HG02588 (cell line): ENCODE measurements at regions not wholly inside any gene's neighbourhood (a gene's known extent, or its start where the extent isn't known, plus 50 kb on each side); places are given as distances from the start of the nearest gene placed in this dataset.

Source experiments
- ATAC-seq: cut with Tn5 transposase; IDR thresholded peaks from one replicate; pipeline ENCODE4 v1.9.1; 2021; ENCODE audit warnings: mild to moderate bottlenecking, moderate library complexity; ENCODE audit not compliant: unreplicated experiment

DNA sequence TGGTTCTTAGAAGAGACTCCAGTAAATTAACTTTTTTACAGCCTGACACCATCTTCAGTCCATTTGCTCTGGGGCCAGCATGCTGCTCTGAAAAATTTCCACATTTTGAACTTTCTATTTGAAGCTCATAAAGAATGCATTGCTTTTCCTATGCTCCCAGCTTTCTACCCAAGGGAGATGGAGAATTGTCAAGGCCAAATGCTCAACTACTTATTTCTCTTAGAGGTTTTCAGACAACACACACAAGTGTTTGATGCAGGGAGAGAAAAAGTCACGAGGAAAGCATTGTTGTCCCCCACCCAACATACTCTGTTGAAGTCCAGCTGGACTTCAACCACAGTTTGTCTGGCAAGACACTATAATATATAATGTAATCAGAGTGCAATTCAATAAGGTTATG, 100.3 kb upstream of the CADPS start:
- no peak for ATAC-seq

- ATAC-seq: no peak
These were observed 106.7 kb upstream of the CADPS start for GRCh38 chr3:62981962-62982361.

GRCh38 chr3:62982795-62983455, 107.7 kb upstream of the CADPS start:
- no peak for ATAC-seq

- ATAC-seq: no peak
These were observed 110.8 kb upstream of the CADPS start for GRCh38 chr3:62986061-62986460.

- no peak for ATAC-seq
These were observed 112.5 kb upstream of the CADPS start for GRCh38 chr3:62987721-62988120.

DNA sequence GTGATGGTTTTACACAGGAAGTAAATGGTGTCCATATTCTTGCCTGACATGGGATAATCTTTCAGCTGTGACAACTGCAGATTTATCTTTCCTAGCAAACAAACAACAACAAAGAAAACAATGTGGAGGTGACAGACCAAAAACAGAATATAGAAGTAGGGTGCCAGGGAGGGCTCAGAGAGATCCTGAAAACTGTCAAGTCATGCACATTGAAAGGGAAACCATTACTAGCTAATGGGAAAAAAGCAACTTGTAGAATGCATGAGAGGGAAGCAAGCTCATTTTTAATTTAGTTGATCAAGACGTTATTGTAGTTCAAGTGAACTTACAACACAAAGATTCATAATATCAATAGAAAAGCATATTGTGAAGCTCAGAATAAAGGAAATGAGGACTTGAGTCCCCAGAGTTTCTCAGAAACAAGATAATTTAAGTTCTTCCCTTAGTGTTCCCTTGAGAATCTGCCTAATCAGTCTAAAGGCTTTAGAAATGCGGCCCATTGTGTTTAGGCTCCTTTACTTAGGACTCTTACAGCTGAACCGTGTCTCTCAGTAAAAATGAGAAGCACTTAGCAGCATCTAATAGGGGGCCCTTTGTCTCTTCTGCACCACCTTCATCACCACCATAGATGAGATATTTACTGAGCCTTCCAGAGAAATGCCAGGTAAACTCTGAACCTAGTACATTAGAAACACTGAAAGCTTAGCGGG, 115.6 kb upstream of the CADPS start:
- no peak for ATAC-seq

DNA sequence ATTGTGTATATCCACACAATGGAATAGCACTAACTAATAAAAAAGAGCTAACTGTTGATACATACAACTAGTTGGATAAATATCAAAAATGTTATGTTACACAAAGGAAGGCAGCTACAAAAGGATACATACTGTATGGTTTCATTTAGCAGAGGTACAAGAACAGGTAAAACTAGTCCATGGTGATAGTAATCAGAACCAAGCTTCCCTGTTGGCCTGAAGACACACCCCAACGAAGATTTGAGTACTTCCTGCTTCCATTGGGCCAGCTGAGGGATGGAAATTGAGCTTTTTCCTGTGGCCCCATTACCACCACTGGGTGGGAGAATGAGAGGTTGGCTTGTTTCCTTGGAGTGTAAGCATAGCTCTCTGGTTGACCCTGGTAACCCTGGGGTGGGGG, 117.3 kb upstream of the CADPS start:
- ATAC-seq: no peak

- no peak for ATAC-seq
These were observed 119.9 kb upstream of the CADPS start for GRCh38 chr3:62995119-62995518.

DNA sequence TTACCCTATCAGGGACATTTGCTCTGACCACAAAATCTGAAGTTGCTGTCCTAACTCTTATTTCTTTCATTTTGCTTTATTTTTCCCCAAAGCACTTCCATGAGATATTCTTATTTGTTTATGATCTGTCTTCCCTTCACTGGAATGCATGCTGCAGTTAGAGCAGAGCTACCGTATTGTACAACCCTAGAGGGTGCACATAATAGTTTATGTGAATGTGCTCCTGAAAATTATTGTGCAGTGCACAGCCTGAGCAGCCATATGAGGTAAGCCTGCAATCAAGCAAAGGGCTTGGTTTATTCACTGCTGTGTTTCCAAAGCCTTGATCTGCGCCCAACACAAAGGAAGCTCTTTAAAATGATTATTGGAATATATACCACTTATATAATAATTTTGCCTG, 120.3 kb upstream of the CADPS start:
- ATAC-seq: no peak

GRCh38 chr3:62997369-62997768, 122.2 kb upstream of the CADPS start:
- no peak for ATAC-seq

DNA sequence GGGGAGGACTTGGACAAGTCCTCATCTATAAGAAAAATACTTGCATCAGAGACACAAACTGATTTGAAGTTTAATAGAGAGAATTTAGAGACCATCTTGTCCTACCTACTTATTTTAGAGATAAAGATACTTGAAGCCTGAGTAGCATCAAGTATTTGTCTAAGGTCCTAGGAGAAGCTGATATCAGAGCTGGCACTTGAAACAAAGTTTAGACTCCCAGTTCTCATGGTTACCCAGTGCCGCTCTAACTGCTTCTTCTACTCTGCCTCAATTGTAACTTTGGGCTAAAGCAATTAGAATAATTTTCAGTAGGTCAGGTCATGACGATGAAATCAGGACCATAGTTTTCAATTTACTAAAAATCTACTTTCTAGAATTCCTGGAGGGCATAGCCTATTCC, 123.9 kb upstream of the CADPS start:
- ATAC-seq: no peak

- ATAC-seq: no peak
These were observed 124.6 kb upstream of the CADPS start for GRCh38 chr3:62999791-63000190.

DNA sequence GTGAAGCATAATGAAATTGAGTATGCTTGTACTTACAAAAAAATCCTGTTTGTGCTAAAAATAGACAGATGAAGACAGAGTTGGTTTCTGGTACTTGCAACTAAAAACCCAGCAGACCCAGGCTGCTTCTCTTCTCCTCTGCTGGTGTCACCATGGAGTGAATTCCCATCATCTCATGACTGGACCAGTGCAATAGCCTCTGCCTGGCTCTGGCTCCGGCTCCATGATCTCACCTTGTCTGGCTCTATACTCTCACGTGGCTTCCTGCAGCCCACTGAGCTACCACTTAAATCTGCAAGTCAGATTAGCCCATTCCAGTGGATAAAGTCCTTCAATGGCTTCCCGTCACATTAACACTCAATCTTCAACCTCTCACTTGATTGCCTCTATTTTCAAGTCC, 129.2 kb upstream of the CADPS start:
- no peak for ATAC-seq

DNA sequence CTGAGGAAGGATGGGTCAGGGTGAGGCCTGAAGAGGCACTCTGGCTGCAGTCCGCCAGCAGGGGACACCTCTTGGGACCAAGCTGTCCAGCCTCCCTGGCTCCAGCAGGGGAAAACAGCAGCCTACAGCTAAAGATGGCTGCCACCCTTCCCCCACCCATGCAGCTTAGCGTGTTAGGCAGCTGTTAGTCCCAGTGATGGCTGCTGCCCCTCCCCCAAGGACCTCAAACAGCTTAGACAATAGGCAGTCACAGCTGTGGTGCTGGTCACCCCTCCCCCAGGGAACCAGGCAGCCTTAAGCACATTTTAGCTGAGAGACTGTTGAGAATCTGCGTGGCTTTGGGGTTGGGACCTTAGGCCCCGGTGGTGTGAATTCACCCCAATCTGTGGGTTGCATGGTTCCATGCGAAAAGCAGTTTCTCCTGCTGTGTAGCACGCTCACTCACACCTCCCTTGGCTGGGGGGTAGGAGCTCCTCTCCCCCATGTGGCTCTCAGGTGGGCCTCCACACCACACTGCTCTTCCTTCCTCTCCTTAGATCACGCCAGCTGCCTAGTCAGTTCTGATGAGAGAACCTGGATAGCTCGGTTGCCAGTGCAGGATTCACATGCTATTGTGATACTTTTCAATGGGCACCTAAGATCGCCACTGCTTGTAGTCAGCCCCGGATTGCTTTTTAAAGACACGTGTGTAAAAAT, 140.5 kb upstream of the CADPS start:
- ATAC-seq: no peak

DNA sequence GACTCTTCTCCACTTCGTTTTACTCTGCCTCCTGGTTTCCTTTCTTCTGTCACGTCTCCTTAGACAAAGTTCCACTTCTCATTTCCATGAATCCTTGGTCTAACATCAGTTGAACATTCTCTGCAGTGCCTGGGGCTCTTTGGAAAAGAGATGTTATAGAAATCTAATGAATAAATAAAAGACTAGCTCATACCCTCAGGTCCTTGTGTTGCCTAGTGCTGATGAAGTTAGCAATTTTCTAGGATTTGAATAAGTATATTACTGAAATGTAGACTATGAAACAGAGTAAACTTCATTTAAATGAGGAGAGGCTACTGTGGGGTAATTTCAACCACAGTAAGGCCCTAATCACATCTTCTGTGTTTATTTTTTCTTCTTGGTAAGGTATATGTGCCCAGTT, 146.9 kb upstream of the CADPS start:
- no peak for ATAC-seq

- ATAC-seq: no peak
These were observed 151.5 kb upstream of the CADPS start for GRCh38 chr3:63026722-63027121.

DNA sequence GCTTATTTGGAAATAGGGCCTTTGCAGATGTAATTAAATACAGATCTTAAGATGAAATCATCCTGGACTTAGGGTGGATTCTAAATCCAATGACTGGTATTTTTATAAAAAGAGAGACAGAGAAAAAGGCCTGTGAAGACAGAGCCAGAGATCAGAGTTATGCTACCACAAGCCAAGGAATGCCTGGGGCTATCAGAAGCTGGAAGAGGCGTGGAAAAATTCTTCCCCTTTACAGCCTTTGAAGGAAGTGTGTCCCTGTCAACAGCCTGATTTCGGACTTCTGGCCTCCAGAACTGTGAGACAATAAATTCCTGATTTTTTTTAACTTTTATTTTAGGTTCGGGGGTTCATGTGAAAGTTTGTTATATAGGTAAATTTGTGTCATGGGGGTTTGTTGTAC, 154.1 kb upstream of the CADPS start:
- no peak for ATAC-seq

- no peak for ATAC-seq
These were observed 154.7 kb upstream of the CADPS start for GRCh38 chr3:63029921-63030320.

DNA sequence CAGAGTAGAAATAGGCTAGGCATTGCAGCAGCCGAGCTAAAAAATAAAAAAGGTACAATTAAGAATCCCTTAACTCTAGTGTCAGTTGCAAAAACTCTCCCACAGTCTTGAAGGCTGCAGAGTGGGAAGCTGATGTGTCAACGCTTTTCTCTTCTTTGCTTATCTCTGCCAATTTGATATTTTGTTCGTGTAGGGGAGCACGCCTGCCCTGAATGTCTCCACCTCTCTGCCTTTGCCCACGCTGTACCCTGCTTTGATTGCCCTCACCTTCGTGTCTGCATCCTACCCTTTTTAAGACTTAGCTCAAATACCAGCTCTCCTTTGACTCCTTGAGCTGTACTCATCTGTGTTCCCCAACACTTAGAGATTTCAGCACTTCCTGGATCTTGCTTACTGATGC, 155.4 kb upstream of the CADPS start:
- ATAC-seq: no peak

- ATAC-seq: no peak
These were observed 157.7 kb upstream of the CADPS start for GRCh38 chr3:63032881-63033280.

GRCh38 chr3:63034101-63034500, 158.9 kb upstream of the CADPS start:
- no peak for ATAC-seq

- ATAC-seq: no peak
These were observed 161.9 kb upstream of the CADPS start for GRCh38 chr3:63037116-63037515.
